ENCODE measurements at regions not wholly inside any gene's neighbourhood (a gene's known extent, or its start where the extent isn't known, plus 50 kb on each side); places are given as distances from the start of the nearest gene placed in this dataset.
"Not testable (repeated sequence)": the region's sequence is repeated elsewhere in the genome, so short reads cannot be mapped to it uniquely, and the experiment has no call there.

- Mint-ChIP-seq H3K36me3 (ENCODE audit: low read depth) (no peaks in the 10 kb centered on the region), H3K9me3 (no peaks in the 10 kb centered on the region), H3K4me3 (no peak overlapping the region), H3K27ac (no peak overlapping the region), H3K27me3 (peaks cover 20% of the 10 kb centered on the region), H3K4me1 (no peaks in the 10 kb centered on the region)
- ChIA-PET POLR2A (no interaction called here), CTCF (interaction anchor here (0.6 kb wide), 1 partner anchor 351 kb away, joined by 3 read pairs; no protein-coding TSS in a partner anchor)
- DNase-seq = no peak
Measured at GRCh38 chr14:92223025-92223424, 99.9 kb upstream of the SLC24A4 start.

- no peak for DNase-seq
- H3K36me3 Mint-ChIP-seq (ENCODE audit: low read depth) = no peaks in the 10 kb centered on the region
- no peak overlapping the region for H3K4me3 Mint-ChIP-seq
- POLR2A ChIA-PET = no interaction called here
- H3K9me3 Mint-ChIP-seq = no peaks in the 10 kb centered on the region
- peaks cover 18% of the 10 kb centered on the region for H3K27me3 Mint-ChIP-seq
- H3K27ac Mint-ChIP-seq = no peak overlapping the region
- H3K4me1 Mint-ChIP-seq = no peaks in the 10 kb centered on the region
- CTCF ChIA-PET = no interaction called here
Measured at GRCh38 chr14:92224358-92224954, 98.5 kb upstream of the SLC24A4 start.

GRCh38 chr14:92225731-92226130 lies 97.2 kb upstream of the SLC24A4 start:
- H3K36me3 Mint-ChIP-seq (ENCODE audit: low read depth) = no peaks in the 10 kb centered on the region
- no peak overlapping the region for H3K4me3 Mint-ChIP-seq
- H3K27me3 Mint-ChIP-seq = peaks cover 22% of the 10 kb centered on the region
- no peak for DNase-seq
- H3K4me1 Mint-ChIP-seq = no peaks in the 10 kb centered on the region
- H3K9me3 Mint-ChIP-seq = no peaks in the 10 kb centered on the region
- POLR2A ChIA-PET = no interaction called here
- no peak overlapping the region for H3K27ac Mint-ChIP-seq
- CTCF ChIA-PET = no interaction called here

DNA sequence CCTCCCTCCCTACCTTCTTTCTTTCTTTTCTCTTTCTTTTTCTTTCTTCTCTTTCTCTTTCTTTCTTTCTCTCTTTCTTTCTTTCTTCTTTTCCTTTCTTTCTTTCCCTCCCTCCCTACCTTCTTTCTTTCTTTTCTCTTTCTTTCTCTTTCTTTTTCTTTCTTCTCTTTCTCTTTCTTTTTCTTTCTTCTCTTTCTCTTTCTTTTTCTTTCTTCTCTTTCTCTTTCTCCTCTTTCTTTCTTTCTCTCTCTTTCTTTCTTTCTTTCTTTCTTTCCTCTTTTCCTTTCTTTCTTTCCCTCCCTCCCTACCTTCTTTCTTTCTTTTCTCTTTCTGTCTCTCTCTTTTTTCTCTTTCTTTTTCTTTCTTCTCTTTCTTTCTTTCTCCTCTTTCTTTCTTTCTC lies 96.8 kb upstream of the SLC24A4 start:
- DNase-seq; H3K9me3 Mint-ChIP-seq; H3K27ac Mint-ChIP-seq; H3K36me3 Mint-ChIP-seq (ENCODE audit: low read depth); H3K4me1 Mint-ChIP-seq; CTCF ChIA-PET; H3K4me3 Mint-ChIP-seq: not testable (repeated sequence)
- peaks cover 23% of the 10 kb centered on the region for H3K27me3 Mint-ChIP-seq
- POLR2A ChIA-PET = interaction anchor here (0.7 kb wide), 1 partner anchor 131 kb away, joined by 3 read pairs; no protein-coding TSS in a partner anchor

DNA sequence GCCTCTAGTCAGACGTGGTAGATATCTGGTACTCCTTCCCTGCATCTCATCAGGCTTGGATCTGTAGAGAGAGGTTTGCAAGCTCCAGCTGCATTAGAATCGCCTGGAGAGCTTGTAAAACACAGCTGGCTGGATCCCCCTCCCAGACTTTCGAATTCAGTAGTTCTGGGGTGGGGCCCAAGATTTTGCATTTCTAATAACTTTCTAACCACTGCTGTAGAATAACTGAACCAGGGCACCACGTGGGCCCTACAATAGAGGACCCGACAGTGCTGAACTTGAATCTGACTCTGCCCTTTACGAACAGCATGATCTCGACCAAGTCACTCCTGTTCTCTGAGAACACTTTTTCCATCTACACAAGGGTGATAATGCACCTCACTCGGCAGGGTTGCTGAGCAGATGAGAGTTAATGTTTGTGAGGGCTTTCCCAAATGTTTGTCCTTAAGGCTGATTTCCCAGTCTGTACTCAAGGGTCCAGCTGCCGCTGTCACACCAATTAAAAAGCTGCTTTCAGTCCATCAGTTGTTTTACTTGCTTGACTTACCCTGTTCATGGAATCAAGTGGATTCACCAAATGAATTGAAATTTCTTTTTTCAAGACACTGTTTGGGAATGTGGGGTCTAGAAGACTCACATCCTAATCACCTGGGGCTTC lies 86.6 kb upstream of the SLC24A4 start:
- no peak overlapping the region for H3K4me3 Mint-ChIP-seq
- POLR2A ChIA-PET = no interaction called here
- H3K36me3 Mint-ChIP-seq (ENCODE audit: low read depth) = no peaks in the 10 kb centered on the region

GRCh38 chr14:92240658-92241057 lies 82.3 kb upstream of the SLC24A4 start:
- CTCF ChIA-PET = interaction anchor here (1.1 to 1.2 kb wide), 2 partner anchors 15 to 33 kb away, joined by 3 read pairs; no protein-coding TSS in a partner anchor
- Mint-ChIP-seq H3K4me1 (no peaks in the 10 kb centered on the region), H3K36me3 (ENCODE audit: low read depth) (no peaks in the 10 kb centered on the region), H3K27ac (no peak overlapping the region), H3K4me3 (no peak overlapping the region), H3K9me3 (peaks cover 15% of the 10 kb centered on the region), H3K27me3 (peaks cover 2% of the 10 kb centered on the region)
- POLR2A ChIA-PET = no interaction called here
- DNase-seq = no peak

More for the DNA sequence above, 86.6 kb upstream of the SLC24A4 start:
- peaks cover 5% of the 10 kb centered on the region for H3K27me3 Mint-ChIP-seq
- peaks cover 6% of the 10 kb centered on the region for H3K9me3 Mint-ChIP-seq
- CTCF ChIA-PET = interaction anchor here (1.1 kb wide), 1 partner anchor 8 kb away, joined by 3 read pairs; no protein-coding TSS in a partner anchor
- DNase-seq = no peak
- H3K27ac Mint-ChIP-seq = no peak overlapping the region
- no peaks in the 10 kb centered on the region for H3K4me1 Mint-ChIP-seq

- ChIA-PET CTCF (interaction anchor here (0.7 kb wide), 1 partner anchor 12 kb away, joined by 3 read pairs; no protein-coding TSS in a partner anchor), POLR2A (no interaction called here)
- peaks cover 11% of the 10 kb centered on the region for H3K4me1 Mint-ChIP-seq
- peaks cover 2% of the 10 kb centered on the region for H3K27me3 Mint-ChIP-seq
- DNase-seq = no peak
- H3K4me3 Mint-ChIP-seq = no peak overlapping the region
- H3K27ac Mint-ChIP-seq = no peak overlapping the region
- peaks cover 22% of the 10 kb centered on the region for H3K9me3 Mint-ChIP-seq
- no peaks in the 10 kb centered on the region for H3K36me3 Mint-ChIP-seq (ENCODE audit: low read depth)
Measured at GRCh38 chr14:92241966-92242595, 80.9 kb upstream of the SLC24A4 start.

DNA sequence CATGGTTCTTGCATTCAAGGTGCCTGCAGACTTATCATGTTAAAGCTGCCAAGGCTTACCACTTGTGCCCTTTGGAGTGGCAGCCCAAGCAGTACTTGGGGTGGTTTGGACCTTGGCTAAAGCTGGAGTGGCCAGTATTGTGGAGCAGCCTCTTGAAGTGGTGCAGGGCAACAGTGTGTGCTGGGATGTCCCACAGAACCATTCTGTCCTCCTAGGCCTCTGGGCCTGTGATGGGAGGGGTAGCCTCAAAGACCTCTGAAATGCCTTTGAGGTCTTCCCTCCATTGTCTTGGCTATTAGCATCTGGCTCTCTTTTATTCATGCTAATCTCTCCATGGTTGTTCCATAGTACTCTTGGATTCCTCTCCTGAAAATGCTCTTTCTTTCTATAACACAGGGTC lies 78.2 kb upstream of the SLC24A4 start:
- Mint-ChIP-seq H3K4me1 (peaks cover 11% of the 10 kb centered on the region), H3K9me3 (peaks cover 23% of the 10 kb centered on the region), H3K27me3 (peaks cover 8% of the 10 kb centered on the region), H3K4me3 (no peak overlapping the region), H3K36me3 (ENCODE audit: low read depth) (no peaks in the 10 kb centered on the region), H3K27ac (no peak overlapping the region)
- DNase-seq = no peak
- ChIA-PET CTCF (interaction anchor here (1.1 kb wide), 1 partner anchor 9 kb away, joined by 3 read pairs; no protein-coding TSS in a partner anchor), POLR2A (no interaction called here)

- DNase-seq = no peak
- H3K27me3 Mint-ChIP-seq = peaks cover 28% of the 10 kb centered on the region
- ChIA-PET CTCF (interaction anchor here (0.6 kb wide), 1 partner anchor 14 kb away, joined by 3 read pairs; no protein-coding TSS in a partner anchor), POLR2A (no interaction called here)
- H3K27ac Mint-ChIP-seq = no peak overlapping the region
- peaks cover 23% of the 10 kb centered on the region for H3K9me3 Mint-ChIP-seq
- H3K36me3 Mint-ChIP-seq (ENCODE audit: low read depth) = no peaks in the 10 kb centered on the region
- H3K4me3 Mint-ChIP-seq = no peak overlapping the region
- H3K4me1 Mint-ChIP-seq = peaks cover 11% of the 10 kb centered on the region
Measured at GRCh38 chr14:92247341-92247740, 75.6 kb upstream of the SLC24A4 start.

GRCh38 chr14:92247947-92248346 lies 75.0 kb upstream of the SLC24A4 start:
- Mint-ChIP-seq H3K27ac (no peak overlapping the region), H3K27me3 (peaks cover 33% of the 10 kb centered on the region), H3K9me3 (peaks cover 23% of the 10 kb centered on the region), H3K36me3 (ENCODE audit: low read depth) (no peaks in the 10 kb centered on the region), H3K4me1 (peaks cover 11% of the 10 kb centered on the region), H3K4me3 (no peak overlapping the region)
- CTCF ChIA-PET = interaction anchor here (0.6 kb wide), 1 partner anchor 14 kb away, joined by 3 read pairs; no protein-coding TSS in a partner anchor
- no peak for DNase-seq
- POLR2A ChIA-PET = no interaction called here

GRCh38 chr14:92248696-92249095 lies 74.3 kb upstream of the SLC24A4 start:
- peaks cover 11% of the 10 kb centered on the region for H3K4me1 Mint-ChIP-seq
- POLR2A ChIA-PET = no interaction called here
- H3K27me3 Mint-ChIP-seq = peaks cover 38% of the 10 kb centered on the region
- H3K27ac Mint-ChIP-seq = no peak overlapping the region
- no peak for DNase-seq
- no peaks in the 10 kb centered on the region for H3K36me3 Mint-ChIP-seq (ENCODE audit: low read depth)
- H3K9me3 Mint-ChIP-seq = peaks cover 19% of the 10 kb centered on the region
- CTCF ChIA-PET = interaction anchor here (0.7 kb wide), 1 partner anchor 1230 kb away, joined by 3 read pairs; no protein-coding TSS in a partner anchor
- no peak overlapping the region for H3K4me3 Mint-ChIP-seq

- H3K36me3 Mint-ChIP-seq (ENCODE audit: low read depth); DNase-seq; H3K27ac Mint-ChIP-seq; POLR2A ChIA-PET; H3K9me3 Mint-ChIP-seq; H3K4me3 Mint-ChIP-seq: not testable (repeated sequence)
- Mint-ChIP-seq H3K27me3 (peaks cover 54% of the 10 kb centered on the region), H3K4me1 (peaks cover 15% of the 10 kb centered on the region)
- CTCF ChIA-PET = interaction anchor here (1.4 kb wide), 1 partner anchor 11 kb away, joined by 3 read pairs; no protein-coding TSS in a partner anchor
Measured at GRCh38 chr14:92250366-92250765, 72.6 kb upstream of the SLC24A4 start.

- POLR2A ChIA-PET = no interaction called here
- H3K27ac Mint-ChIP-seq = no peak overlapping the region
- no peaks in the 10 kb centered on the region for H3K36me3 Mint-ChIP-seq (ENCODE audit: low read depth)
- H3K27me3 Mint-ChIP-seq = peaks cover 67% of the 10 kb centered on the region
- no peaks in the 10 kb centered on the region for H3K9me3 Mint-ChIP-seq
- CTCF ChIA-PET = no interaction called here
- no peak for DNase-seq
- no peak overlapping the region for H3K4me3 Mint-ChIP-seq
- H3K4me1 Mint-ChIP-seq = peaks cover 5% of the 10 kb centered on the region
Measured at GRCh38 chr14:92252323-92252722, 70.6 kb upstream of the SLC24A4 start.

Data from activated CD4-positive, alpha-beta T cell treated with anti-CD3 and anti-CD28 coated beads, Interleukin-2, amount 10 ng/mL, durations not matched to agents 7 days and 5 days (primary cell).